Sigmoid colon (tissue), 6 donors: ENCODE measurements at regions not wholly inside any gene's neighbourhood (a gene's known extent, or its start where the extent isn't known, plus 50 kb on each side); places are given as distances from the start of the nearest gene placed in this dataset.

Experiments used
- DNase-seq: peaks from one replicate; pipeline ENCODE4 v3.0.0-alpha.2; 2019
- H3K27ac ChIP-seq, 4 donors: fragments of 200-600 bp; sonication (generic); one replicate each; pipeline ENCODE4 v1.5.1; 2016 to 2019; ENCODE audit warnings: mild to moderate bottlenecking in 1 of 4
- H3K27me3 ChIP-seq, 3 donors: fragments of 200-600 bp; sonication (generic); one replicate each; pipeline ENCODE4 v1.5.1; 2019; ENCODE audit warnings: mild to moderate bottlenecking in 1 of 3
- H3K36me3 ChIP-seq, 4 donors: fragments of 200-600 bp; sonication (generic); one replicate each; pipeline ENCODE4 v1.5.1; 2016 to 2019
- H3K4me1 ChIP-seq, 4 donors: fragments of 200-600 bp; sonication (generic); one replicate each; pipeline ENCODE4 v1.5.1; 2017 to 2019
- H3K4me3 ChIP-seq, 4 donors: fragments of 200-600 bp; sonication (generic); one replicate each; pipeline ENCODE4 v1.5.1; 2017 to 2019; ENCODE audit warnings: mild to moderate bottlenecking in 2 of 4, moderate library complexity in 1 of 4
- H3K9me3 ChIP-seq, 4 donors: fragments of 200-600 bp in 3 of 4; sonication (generic) in 3 of 4; one replicate each; pipeline versions ENCODE4 v1.5.1 to v1.6.1; 2013 to 2019
- CTCF ChIP-seq, 4 experiments: fragments of 450-650 bp in 3 of 4; fragments of 200-600 bp in 1 of 4; IDR thresholded peaks; one replicate each; pipeline ENCODE4 v1.5.1; 2016 to 2019; ENCODE audit warnings: antibody characterized with exemption in 4 of 4, mild to moderate bottlenecking in 3 of 4, moderate library complexity in 2 of 4
- EP300 ChIP-seq, 4 donors: sonication (generic); formaldehyde crosslinking; IDR thresholded peaks; one replicate each; pipeline ENCODE4 v1.6.1; 2017; ENCODE audit warnings: antibody characterized with exemption in 4 of 4
- POLR2A ChIP-seq, 2 donors: fragments of 450-650 bp; IDR thresholded peaks; one replicate each; pipeline ENCODE4 v1.6.1; 2016; ENCODE audit warnings: antibody characterized with exemption in 2 of 2, mild to moderate bottlenecking in 2 of 2, moderate library complexity in 2 of 2
- POLR2AphosphoS5 ChIP-seq, 4 donors: sonication (generic); formaldehyde crosslinking; IDR thresholded peaks; one replicate each; pipeline ENCODE4 v1.6.1; 2017; ENCODE audit warnings: antibody characterized with exemption in 4 of 4
- WGBS, 2 donors: extraction: QIAGEN DNeasy Blood & Tissue Kit; methylation state at CpG; one replicate each; pipeline ENCODE4 v1.1.7; 2013; 5-methylcytosine and 5-hydroxymethylcytosine counted together
- intact Hi-C: fragments of 100-400 bp; cut with DNase I; formaldehyde crosslinking; loops from one replicate; pipeline ENCODE4 v1.15.1; 2023
- donor health status: healthy with polysubstance abuse.
- donor health status: healthy.

- peaks cover 0 to 26% (median 0%) of the 10 kb centered on the region in 4 donors for H3K4me1 ChIP-seq
- no peak for DNase-seq
- intact Hi-C loops, result no loop called here
- no peaks in the 10 kb centered on the region for H3K27me3 ChIP-seq
- no peaks in the 10 kb centered on the region for H3K9me3 ChIP-seq
- no peak for TF ChIP-seq CTCF (IDR thresholded peaks at IDR 0.05)
- no peak for TF ChIP-seq EP300 (IDR thresholded peaks at IDR 0.05)
- no peak for TF ChIP-seq POLR2AphosphoS5 (IDR thresholded peaks at IDR 0.05)
- no peak for TF ChIP-seq POLR2A (IDR thresholded peaks at IDR 0.05)
- no peaks in the 10 kb centered on the region for H3K36me3 ChIP-seq
- H3K4me3 ChIP-seq, result no peak overlapping the region
- 0 to 84% methylated on average over 1 of the region's 1 CpG for WGBS, 2 donors
- H3K27ac ChIP-seq, result no peak overlapping the region
These were observed 115.9 kb upstream of the ST8SIA2 start for GRCh38 chr15:92277776-92278175.

- no peak overlapping the region for H3K27ac ChIP-seq
- no peak for DNase-seq
- no peaks in the 10 kb centered on the region for H3K9me3 ChIP-seq
- WGBS, 2 donors, result 24 to 58% methylated on average over 2 of the region's 2 CpGs
- no peak overlapping the region for H3K4me3 ChIP-seq
- H3K4me1 ChIP-seq, result peaks cover 0 to 22% (median 0%) of the 10 kb centered on the region in 4 donors
- TF ChIP-seq EP300 (IDR thresholded peaks at IDR 0.05) (no peak), CTCF (IDR thresholded peaks at IDR 0.05) (no peak), POLR2A (IDR thresholded peaks at IDR 0.05) (no peak), POLR2AphosphoS5 (IDR thresholded peaks at IDR 0.05) (no peak)
- H3K27me3 ChIP-seq, result no peaks in the 10 kb centered on the region
- intact Hi-C loops, result no loop called here
- H3K36me3 ChIP-seq, result no peaks in the 10 kb centered on the region
These were observed 109.9 kb upstream of the ST8SIA2 start for GRCh38 chr15:92283813-92284212.

GRCh38 chr15:92288755-92289154, 104.9 kb upstream of the ST8SIA2 start:
- H3K27ac ChIP-seq, result no peak overlapping the region
- TF ChIP-seq POLR2A (IDR thresholded peaks at IDR 0.05), result no peak
- no peak for TF ChIP-seq CTCF (IDR thresholded peaks at IDR 0.05)
- no peak for TF ChIP-seq EP300 (IDR thresholded peaks at IDR 0.05)
- TF ChIP-seq POLR2AphosphoS5 (IDR thresholded peaks at IDR 0.05), result no peak
- intact Hi-C loops, result no loop called here
- H3K27me3 ChIP-seq, result no peaks in the 10 kb centered on the region
- H3K9me3 ChIP-seq, result no peaks in the 10 kb centered on the region
- H3K4me3 ChIP-seq, result no peak overlapping the region
- DNase-seq, result no peak
- H3K36me3 ChIP-seq, result no peaks in the 10 kb centered on the region
- WGBS, 2 donors, result 57 to 58% methylated on average over 2 of the region's 2 CpGs
- peaks cover 0 to 4% (median 0%) of the 10 kb centered on the region in 4 donors for H3K4me1 ChIP-seq

GRCh38 chr15:92289733-92290132, 103.9 kb upstream of the ST8SIA2 start:
- Histone ChIP-seq H3K4me1 (no peaks in the 10 kb centered on the region), H3K4me3 (no peak overlapping the region), H3K27me3 (no peaks in the 10 kb centered on the region), H3K36me3 (no peaks in the 10 kb centered on the region), H3K27ac (no peak overlapping the region), H3K9me3 (no peaks in the 10 kb centered on the region)
- WGBS, 2 donors, result 68 to 82% methylated on average over 4 of the region's 4 CpGs
- no peak for DNase-seq
- intact Hi-C loops, result no loop called here
- TF ChIP-seq POLR2AphosphoS5 (IDR thresholded peaks at IDR 0.05) (no peak), POLR2A (IDR thresholded peaks at IDR 0.05) (no peak), EP300 (IDR thresholded peaks at IDR 0.05) (no peak), CTCF (IDR thresholded peaks at IDR 0.05) (no peak)

GRCh38 chr15:92290359-92290992, 103.2 kb upstream of the ST8SIA2 start:
- WGBS, 2 donors, result 79 to 87% methylated on average over 5 of the region's 5 CpGs
- no peak for DNase-seq
- Histone ChIP-seq H3K27me3 (no peaks in the 10 kb centered on the region), H3K4me3 (no peak overlapping the region), H3K36me3 (no peaks in the 10 kb centered on the region), H3K4me1 (no peaks in the 10 kb centered on the region), H3K9me3 (no peaks in the 10 kb centered on the region), H3K27ac (no peak overlapping the region)
- no peak for TF ChIP-seq POLR2A (IDR thresholded peaks at IDR 0.05)
- no peak for TF ChIP-seq EP300 (IDR thresholded peaks at IDR 0.05)
- no peak for TF ChIP-seq POLR2AphosphoS5 (IDR thresholded peaks at IDR 0.05)
- TF ChIP-seq CTCF (IDR thresholded peaks at IDR 0.05), result no peak
- intact Hi-C loops, result no loop called here
